ENCODE measurements at regions not wholly inside any gene's neighbourhood (a gene's known extent, or its start where the extent isn't known, plus 50 kb on each side); places are given as distances from the start of the nearest gene placed in this dataset.

- 81% methylated on average over 2 of the region's 2 CpGs for WGBS
- Histone ChIP-seq H3K27ac (ENCODE audit: low read depth in 1 of 2, low read length in 2 of 2) (no peak overlapping the region), H3K9ac (ENCODE audit: low read depth in 1 of 2, low read length in 2 of 2) (no peak overlapping the region), H3K9me3 (ENCODE audit: control insufficient read depth in 4 of 4, low read length in 3 of 4) (no peaks in the 10 kb centered on the region), H3K4me3 (ENCODE audit: low read depth in 1 of 3, low read length in 3 of 3) (no peak overlapping the region), H3K36me3 (ENCODE audit: control insufficient read depth in 4 of 4, insufficient read depth in 3 of 4, low read depth in 1 of 4, low read length in 3 of 4) (no peaks in the 10 kb centered on the region), H3K27me3 (ENCODE audit: control insufficient read depth in 4 of 4, insufficient read depth in 4 of 4, low read length in 3 of 4) (no peaks in the 10 kb centered on the region), H3K4me1 (ENCODE audit: control insufficient read depth in 4 of 4, insufficient read depth in 4 of 4, low read length in 3 of 4) (no peaks in the 10 kb centered on the region)
- TF ChIP-seq JUND (IDR thresholded peaks at IDR 0.05) (no peak), HNF4A (conservative IDR thresholded peaks at IDR 0.05) (no peak), HNF4G (IDR thresholded peaks at IDR 0.05) (no peak), RXRA (IDR thresholded peaks at IDR 0.05) (no peak)
- TF ChIP-seq, protein P1, sequence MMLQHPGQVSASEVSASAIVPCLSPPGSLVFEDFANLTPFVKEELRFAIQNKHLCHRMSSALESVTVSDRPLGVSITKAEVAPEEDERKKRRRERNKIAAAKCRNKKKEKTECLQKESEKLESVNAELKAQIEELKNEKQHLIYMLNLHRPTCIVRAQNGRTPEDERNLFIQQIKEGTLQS (IDR thresholded peaks at IDR 0.05) = no peak
- TF ChIP-seq, protein P2, sequence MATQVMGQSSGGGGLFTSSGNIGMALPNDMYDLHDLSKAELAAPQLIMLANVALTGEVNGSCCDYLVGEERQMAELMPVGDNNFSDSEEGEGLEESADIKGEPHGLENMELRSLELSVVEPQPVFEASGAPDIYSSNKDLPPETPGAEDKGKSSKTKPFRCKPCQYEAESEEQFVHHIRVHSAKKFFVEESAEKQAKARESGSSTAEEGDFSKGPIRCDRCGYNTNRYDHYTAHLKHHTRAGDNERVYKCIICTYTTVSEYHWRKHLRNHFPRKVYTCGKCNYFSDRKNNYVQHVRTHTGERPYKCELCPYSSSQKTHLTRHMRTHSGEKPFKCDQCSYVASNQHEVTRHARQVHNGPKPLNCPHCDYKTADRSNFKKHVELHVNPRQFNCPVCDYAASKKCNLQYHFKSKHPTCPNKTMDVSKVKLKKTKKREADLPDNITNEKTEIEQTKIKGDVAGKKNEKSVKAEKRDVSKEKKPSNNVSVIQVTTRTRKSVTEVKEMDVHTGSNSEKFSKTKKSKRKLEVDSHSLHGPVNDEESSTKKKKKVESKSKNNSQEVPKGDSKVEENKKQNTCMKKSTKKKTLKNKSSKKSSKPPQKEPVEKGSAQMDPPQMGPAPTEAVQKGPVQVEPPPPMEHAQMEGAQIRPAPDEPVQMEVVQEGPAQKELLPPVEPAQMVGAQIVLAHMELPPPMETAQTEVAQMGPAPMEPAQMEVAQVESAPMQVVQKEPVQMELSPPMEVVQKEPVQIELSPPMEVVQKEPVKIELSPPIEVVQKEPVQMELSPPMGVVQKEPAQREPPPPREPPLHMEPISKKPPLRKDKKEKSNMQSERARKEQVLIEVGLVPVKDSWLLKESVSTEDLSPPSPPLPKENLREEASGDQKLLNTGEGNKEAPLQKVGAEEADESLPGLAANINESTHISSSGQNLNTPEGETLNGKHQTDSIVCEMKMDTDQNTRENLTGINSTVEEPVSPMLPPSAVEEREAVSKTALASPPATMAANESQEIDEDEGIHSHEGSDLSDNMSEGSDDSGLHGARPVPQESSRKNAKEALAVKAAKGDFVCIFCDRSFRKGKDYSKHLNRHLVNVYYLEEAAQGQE (IDR thresholded peaks at IDR 0.05) = no peak
- no peak for DNase-seq (ENCODE audit: low spot score)
These were observed 137.2 kb upstream of the FST start for GRCh38 chr5:53343187-53343586.

- no peak overlapping the region for H3K9ac ChIP-seq (ENCODE audit: low read depth in 1 of 2, low read length in 2 of 2)
- TF ChIP-seq JUND (IDR thresholded peaks at IDR 0.05) (no peak), ZBTB33 (IDR thresholded peaks at IDR 0.05) (no peak), HNF4G (IDR thresholded peaks at IDR 0.05) (no peak)
- TF ChIP-seq, protein P1 (IDR thresholded peaks at IDR 0.05) = no peak
- H3K27ac ChIP-seq (ENCODE audit: low read depth in 1 of 2, low read length in 2 of 2) = no peak overlapping the region
- 76% methylated on average over 5 of the region's 5 CpGs for WGBS
- H3K4me1 ChIP-seq (ENCODE audit: control insufficient read depth in 4 of 4, insufficient read depth in 4 of 4, low read length in 3 of 4) = no peaks in the 10 kb centered on the region
- H3K4me3 ChIP-seq (ENCODE audit: low read depth in 1 of 3, low read length in 3 of 3) = no peak overlapping the region
- H3K9me3 ChIP-seq (ENCODE audit: control insufficient read depth in 4 of 4, low read length in 3 of 4) = no peaks in the 10 kb centered on the region
- DNase-seq (ENCODE audit: low spot score) = no peak
- no peaks in the 10 kb centered on the region for H3K36me3 ChIP-seq (ENCODE audit: control insufficient read depth in 4 of 4, insufficient read depth in 3 of 4, low read depth in 1 of 4, low read length in 3 of 4)
- H3K27me3 ChIP-seq (ENCODE audit: control insufficient read depth in 4 of 4, insufficient read depth in 4 of 4, low read length in 3 of 4) = no peaks in the 10 kb centered on the region
These were observed 130.1 kb upstream of the FST start for GRCh38 chr5:53350368-53350767.

- Histone ChIP-seq H3K9ac (ENCODE audit: low read depth in 1 of 2, low read length in 2 of 2) (no peak overlapping the region), H3K36me3 (ENCODE audit: control insufficient read depth in 4 of 4, insufficient read depth in 3 of 4, low read depth in 1 of 4, low read length in 3 of 4) (no peaks in the 10 kb centered on the region), H3K27me3 (ENCODE audit: control insufficient read depth in 4 of 4, insufficient read depth in 4 of 4, low read length in 3 of 4) (no peaks in the 10 kb centered on the region), H3K4me1 (ENCODE audit: control insufficient read depth in 4 of 4, insufficient read depth in 4 of 4, low read length in 3 of 4) (no peaks in the 10 kb centered on the region), H3K9me3 (ENCODE audit: control insufficient read depth in 4 of 4, low read length in 3 of 4) (no peaks in the 10 kb centered on the region), H3K27ac (ENCODE audit: low read depth in 1 of 2, low read length in 2 of 2) (no peak overlapping the region), H3K4me3 (ENCODE audit: low read depth in 1 of 3, low read length in 3 of 3) (no peak overlapping the region)
- WGBS = 94% methylated on average over 4 of the region's 4 CpGs
- no peak for DNase-seq (ENCODE audit: low spot score)
- no peak for TF ChIP-seq RAD21 (IDR thresholded peaks at IDR 0.05)
- TF ChIP-seq YY1 (IDR thresholded peaks at IDR 0.05) = no peak
- TF ChIP-seq NR2F2 (IDR thresholded peaks at IDR 0.05) = no peak
- no peak for TF ChIP-seq TAF1 (conservative IDR thresholded peaks at IDR 0.05)
- no peak for TF ChIP-seq SP1 (IDR thresholded peaks at IDR 0.05)
- no peak for TF ChIP-seq HNF4A (conservative IDR thresholded peaks at IDR 0.05)
- TF ChIP-seq, protein P2 (IDR thresholded peaks at IDR 0.05) = no peak
- TF ChIP-seq CTCF (IDR thresholded peaks at IDR 0.05; ENCODE audit: low read depth, low read length, missing input control) = no peak
- no peak for TF ChIP-seq RXRA (IDR thresholded peaks at IDR 0.05)
- no peak for TF ChIP-seq GABPA (IDR thresholded peaks at IDR 0.05 in 1 of 2, conservative IDR thresholded peaks at IDR 0.05 in 1 of 2)
- no peak for TF ChIP-seq HNF4G (IDR thresholded peaks at IDR 0.05)
These were observed 129.2 kb upstream of the FST start for GRCh38 chr5:53350991-53351770.

Measured in liver (tissue), 8 donors.